ENCODE measurements at regions not wholly inside any gene's neighbourhood (a gene's known extent, or its start where the extent isn't known, plus 50 kb on each side); places are given as distances from the start of the nearest gene placed in this dataset.

DNA sequence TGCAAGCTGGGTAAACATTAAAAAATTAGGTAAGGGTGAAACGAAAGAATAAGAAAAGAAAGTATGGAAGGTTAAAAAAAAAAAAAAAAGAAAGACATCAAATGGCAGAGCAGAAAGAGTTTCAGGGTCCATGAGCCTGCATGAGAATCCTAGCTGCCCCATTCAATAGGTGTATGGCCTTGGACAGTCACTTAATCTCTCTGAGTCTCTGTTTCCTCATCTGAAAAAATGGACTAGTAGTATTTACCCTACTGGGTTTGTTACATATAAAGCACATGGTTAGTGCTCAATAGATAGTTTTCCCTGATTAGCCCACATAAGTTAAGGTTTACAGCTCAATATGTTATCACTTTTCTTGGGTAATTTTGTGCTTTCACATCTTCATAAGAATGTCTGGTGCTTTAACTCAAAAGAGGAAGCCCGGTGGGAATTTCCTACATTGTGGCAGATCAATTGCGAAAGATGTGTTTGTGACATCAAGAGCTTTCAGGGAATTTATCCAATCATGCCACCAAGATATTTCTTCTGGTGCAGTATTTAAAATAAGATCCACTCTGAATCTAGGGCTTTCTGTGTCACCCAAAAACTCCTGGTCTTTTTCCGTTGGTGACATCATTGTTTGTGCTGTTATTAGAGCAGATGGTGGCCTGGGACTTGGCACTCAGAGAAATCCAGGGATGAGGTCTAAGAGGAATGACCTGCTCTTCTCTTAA, 57.2 kb upstream of the UBE2E1 start:
- DNase-seq: no peak

DNA sequence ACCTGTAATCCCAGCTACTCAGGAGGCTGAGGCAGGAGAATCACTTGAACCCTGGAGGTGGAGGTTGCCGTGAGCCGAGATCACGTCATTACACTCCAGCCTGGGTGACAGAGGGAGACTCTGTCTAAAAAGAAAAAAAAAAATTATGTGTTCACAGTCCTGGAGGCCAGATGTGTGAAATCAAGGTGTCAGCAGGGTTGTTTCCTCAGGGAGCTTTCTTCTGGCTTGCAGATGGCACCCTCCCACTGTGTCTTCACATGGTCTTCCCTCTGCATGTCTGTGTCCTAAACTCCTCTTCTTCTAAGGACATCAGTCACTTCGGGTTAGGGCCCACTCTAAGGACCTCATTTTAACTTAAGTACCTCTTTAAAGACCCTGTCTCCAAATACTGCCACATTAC, 56.1 kb upstream of the UBE2E1 start:
- no peak for DNase-seq

DNA sequence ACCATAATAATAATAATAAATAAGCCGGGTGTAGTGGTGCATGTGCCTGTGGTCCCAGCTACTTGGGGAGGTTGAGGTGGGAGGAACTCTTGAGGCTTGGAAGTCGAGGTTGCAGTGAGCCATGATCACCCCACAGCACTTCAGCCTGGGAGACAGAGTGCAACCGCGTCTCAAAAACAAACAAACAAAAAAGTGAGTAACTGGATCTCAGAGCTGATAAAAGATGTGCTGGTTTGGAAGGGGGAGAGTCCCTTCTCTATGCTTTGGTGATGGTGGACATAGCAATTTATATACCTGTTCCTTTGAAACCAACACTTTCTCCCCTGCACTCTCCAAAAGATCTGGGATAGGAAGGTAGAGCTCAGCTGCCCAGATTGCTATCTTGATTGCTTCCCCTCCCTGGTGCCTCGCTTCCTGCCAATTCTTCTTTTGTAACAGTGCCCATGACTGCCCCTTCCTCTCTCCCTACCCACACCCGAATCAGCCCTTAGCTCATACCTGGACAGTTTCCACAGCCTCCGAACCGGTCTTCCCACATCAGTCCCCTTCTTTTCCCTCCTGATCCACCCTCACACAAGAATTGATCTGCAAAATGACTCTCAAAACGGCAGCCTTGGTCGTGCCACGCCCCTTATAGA, 55.1 kb upstream of the UBE2E1 start:
- DNase-seq: no peak

DNA sequence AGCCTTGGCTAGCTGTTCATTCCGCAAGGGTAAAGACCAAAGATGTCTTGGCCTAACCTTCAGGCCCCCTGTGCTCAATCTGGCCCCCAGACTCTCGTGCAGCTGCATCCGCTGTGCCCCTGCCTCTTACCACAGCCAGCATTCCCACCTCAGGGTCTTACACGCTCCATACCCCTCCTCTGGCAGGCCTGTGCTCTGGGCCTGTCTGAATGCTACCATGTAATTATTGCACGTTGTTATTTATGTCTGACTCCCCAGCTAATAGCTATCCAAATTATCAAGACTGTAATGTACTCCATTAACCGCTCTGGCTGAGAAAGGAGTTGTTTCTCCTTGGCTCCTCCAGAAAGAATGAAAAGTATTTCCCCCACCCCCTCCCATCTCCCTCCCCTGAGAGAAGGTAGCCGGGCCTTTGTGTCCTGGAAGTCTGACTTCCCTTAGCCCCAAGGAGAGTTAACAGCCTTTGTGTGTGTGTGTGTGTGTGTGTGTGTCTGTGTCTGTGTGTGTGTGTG, 54.5 kb upstream of the UBE2E1 start:
- no peak for DNase-seq

DNA sequence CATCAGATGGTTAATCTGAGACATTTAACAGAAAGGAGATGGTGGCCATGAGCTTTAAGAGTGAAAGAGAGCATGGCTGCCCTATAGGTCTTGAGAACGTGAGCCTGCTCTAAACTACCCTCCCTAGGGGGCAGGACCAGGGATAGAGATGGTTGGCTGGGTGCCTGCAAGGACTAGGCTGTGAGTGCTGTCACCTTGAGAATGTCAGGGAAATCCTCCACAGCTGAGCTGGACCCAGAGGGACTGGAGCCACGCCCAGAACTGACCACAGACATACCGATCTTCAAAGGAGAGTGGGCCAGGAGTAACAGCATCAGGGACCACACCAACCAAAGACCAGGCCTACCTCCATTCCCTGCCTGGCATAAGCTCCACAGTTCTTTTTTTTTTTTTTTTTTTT, 53.6 kb upstream of the UBE2E1 start:
- no peak for DNase-seq

DNA sequence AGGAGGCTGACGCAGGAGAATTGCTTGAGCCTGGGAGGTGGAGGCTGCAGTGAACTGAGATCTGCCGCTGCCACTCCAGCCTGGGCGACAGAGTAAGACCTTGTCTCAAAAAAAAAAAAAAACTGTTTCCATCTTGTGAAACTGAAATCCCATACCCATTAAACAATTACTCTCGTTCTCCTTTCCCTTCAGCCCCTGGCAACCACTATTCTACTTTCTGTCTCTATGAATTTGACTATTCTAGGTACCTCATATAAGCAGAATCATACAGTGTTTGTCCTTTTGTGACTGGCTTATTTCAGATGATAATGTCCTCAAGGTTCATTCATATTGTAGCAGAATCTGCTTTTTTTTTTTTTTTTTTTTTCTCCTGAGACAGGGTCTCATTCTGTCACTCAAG, 51.5 kb upstream of the UBE2E1 start:
- DNase-seq: no peak
